ENCODE measurements at regions not wholly inside any gene's neighbourhood (a gene's known extent, or its start where the extent isn't known, plus 50 kb on each side); places are given as distances from the start of the nearest gene placed in this dataset.

- no peak for DNase-seq (ENCODE audit: low spot score)
- H3K4me2 ChIP-seq (ENCODE audit: low read length), result no peak overlapping the region
- H3K4me1 ChIP-seq (ENCODE audit: insufficient read depth, low read length, poor library complexity, severe bottlenecking), result no peaks in the 10 kb centered on the region
- no peaks in the 10 kb centered on the region for H3K9me2 ChIP-seq (ENCODE audit: insufficient read depth, low read length)
- CTCF ChIA-PET (ENCODE audit: unreplicated experiment), result no interaction called here
- no TSS peak for BruUV-seq (replicated peaks)
- H3K36me3 ChIP-seq (ENCODE audit: insufficient read depth, low read length), result no peaks in the 10 kb centered on the region
- H4K20me1 ChIP-seq (ENCODE audit: insufficient read depth, low read length), result no peaks in the 10 kb centered on the region
- POLR2A ChIA-PET, result interaction anchor here (1.6 kb wide), 1 partner anchor 10 kb away, joined by 5 read pairs; no protein-coding TSS in a partner anchor
- no peaks in the 10 kb centered on the region for H3K79me2 ChIP-seq (ENCODE audit: insufficient read depth, low read depth, low read length)
- no peak for TF ChIP-seq EZH2phosphoT487 (IDR thresholded peaks at IDR 0.05; ENCODE audit: borderline replicate concordance, low read depth, low read length)
- TF ChIP-seq, protein P1, sequence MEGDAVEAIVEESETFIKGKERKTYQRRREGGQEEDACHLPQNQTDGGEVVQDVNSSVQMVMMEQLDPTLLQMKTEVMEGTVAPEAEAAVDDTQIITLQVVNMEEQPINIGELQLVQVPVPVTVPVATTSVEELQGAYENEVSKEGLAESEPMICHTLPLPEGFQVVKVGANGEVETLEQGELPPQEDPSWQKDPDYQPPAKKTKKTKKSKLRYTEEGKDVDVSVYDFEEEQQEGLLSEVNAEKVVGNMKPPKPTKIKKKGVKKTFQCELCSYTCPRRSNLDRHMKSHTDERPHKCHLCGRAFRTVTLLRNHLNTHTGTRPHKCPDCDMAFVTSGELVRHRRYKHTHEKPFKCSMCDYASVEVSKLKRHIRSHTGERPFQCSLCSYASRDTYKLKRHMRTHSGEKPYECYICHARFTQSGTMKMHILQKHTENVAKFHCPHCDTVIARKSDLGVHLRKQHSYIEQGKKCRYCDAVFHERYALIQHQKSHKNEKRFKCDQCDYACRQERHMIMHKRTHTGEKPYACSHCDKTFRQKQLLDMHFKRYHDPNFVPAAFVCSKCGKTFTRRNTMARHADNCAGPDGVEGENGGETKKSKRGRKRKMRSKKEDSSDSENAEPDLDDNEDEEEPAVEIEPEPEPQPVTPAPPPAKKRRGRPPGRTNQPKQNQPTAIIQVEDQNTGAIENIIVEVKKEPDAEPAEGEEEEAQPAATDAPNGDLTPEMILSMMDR (conservative IDR thresholded peaks at IDR 0.05; ENCODE audit: low read length), result no peak
- H3K9me3 ChIP-seq (ENCODE audit: low read length), result no peaks in the 10 kb centered on the region
- H3K27ac ChIP-seq (ENCODE audit: low read depth, low read length, poor library complexity, severe bottlenecking), result no peak overlapping the region
- intact Hi-C loops (cut with micrococcal nuclease; ENCODE audit: unreplicated experiment), result no loop called here
- H2AFZ ChIP-seq (ENCODE audit: low read length), result no peak overlapping the region
- H3K4me3 ChIP-seq (ENCODE audit: low read depth, low read length, poor library complexity, severe bottlenecking), result no peak overlapping the region
These were observed 453.9 kb downstream of the NFIB start for GRCh38 chr9:13860019-13860418.

DNA sequence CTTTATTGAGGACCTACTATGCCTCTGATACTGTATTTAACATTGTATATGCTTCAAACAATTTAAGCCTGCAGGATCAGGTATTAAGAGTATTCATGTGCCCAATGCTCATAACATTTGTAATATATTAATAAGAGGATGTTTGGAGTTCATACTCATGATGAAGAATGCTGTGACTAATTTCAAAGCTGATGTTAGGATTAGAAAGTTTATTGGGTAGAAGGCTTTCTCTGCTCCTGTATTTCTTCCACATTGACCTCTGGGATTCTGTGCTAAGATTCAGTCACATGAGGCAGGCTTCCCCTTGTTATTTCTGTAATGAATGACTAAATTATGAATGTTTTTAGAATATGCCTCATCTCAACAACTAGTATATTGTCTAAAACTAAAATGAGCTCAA, 456.4 kb downstream of the NFIB start:
- Histone ChIP-seq H3K9me3 (ENCODE audit: low read length) (no peaks in the 10 kb centered on the region), H3K4me2 (ENCODE audit: low read length) (no peak overlapping the region), H3K79me2 (ENCODE audit: insufficient read depth, low read depth, low read length) (no peaks in the 10 kb centered on the region), H3K4me1 (ENCODE audit: insufficient read depth, low read length, poor library complexity, severe bottlenecking) (no peaks in the 10 kb centered on the region), H2AFZ (ENCODE audit: low read length) (no peak overlapping the region), H3K36me3 (ENCODE audit: insufficient read depth, low read length) (no peaks in the 10 kb centered on the region), H3K9me2 (ENCODE audit: insufficient read depth, low read length) (no peaks in the 10 kb centered on the region), H3K4me3 (ENCODE audit: low read depth, low read length, poor library complexity, severe bottlenecking) (no peak overlapping the region), H4K20me1 (ENCODE audit: insufficient read depth, low read length) (no peaks in the 10 kb centered on the region), H3K27ac (ENCODE audit: low read depth, low read length, poor library complexity, severe bottlenecking) (no peak overlapping the region)
- ChIA-PET CTCF (ENCODE audit: unreplicated experiment) (no interaction called here), POLR2A (interaction anchor here (0.6 kb wide), 2 partner anchors 10 to 343 kb away, joined by 3 read pairs; no protein-coding TSS in a partner anchor)
- no peak for DNase-seq (ENCODE audit: low spot score)
- intact Hi-C loops (cut with micrococcal nuclease; ENCODE audit: unreplicated experiment), result no loop called here
- TF ChIP-seq, protein P1 (conservative IDR thresholded peaks at IDR 0.05; ENCODE audit: low read length), result no peak
- TF ChIP-seq EZH2phosphoT487 (IDR thresholded peaks at IDR 0.05; ENCODE audit: borderline replicate concordance, low read depth, low read length), result no peak
- no TSS peak for BruUV-seq (replicated peaks)

GRCh38 chr9:13847270-13847669, 466.7 kb downstream of the NFIB start:
- ChIA-PET POLR2A (interaction anchor here (0.8 kb wide), 1 partner anchor 18 kb away, joined by 4 read pairs; no protein-coding TSS in a partner anchor), CTCF (ENCODE audit: unreplicated experiment) (no interaction called here)
- Histone ChIP-seq H3K79me2 (ENCODE audit: insufficient read depth, low read depth, low read length) (no peaks in the 10 kb centered on the region), H3K27ac (ENCODE audit: low read depth, low read length, poor library complexity, severe bottlenecking) (no peak overlapping the region), H3K9me3 (ENCODE audit: low read length) (no peaks in the 10 kb centered on the region), H3K9me2 (ENCODE audit: insufficient read depth, low read length) (no peaks in the 10 kb centered on the region), H3K4me3 (ENCODE audit: low read depth, low read length, poor library complexity, severe bottlenecking) (no peak overlapping the region), H2AFZ (ENCODE audit: low read length) (no peak overlapping the region), H3K4me1 (ENCODE audit: insufficient read depth, low read length, poor library complexity, severe bottlenecking) (no peaks in the 10 kb centered on the region), H3K4me2 (ENCODE audit: low read length) (no peak overlapping the region), H4K20me1 (ENCODE audit: insufficient read depth, low read length) (no peaks in the 10 kb centered on the region), H3K36me3 (ENCODE audit: insufficient read depth, low read length) (no peaks in the 10 kb centered on the region)
- BruUV-seq (replicated peaks), result no TSS peak
- TF ChIP-seq, protein P1 (conservative IDR thresholded peaks at IDR 0.05; ENCODE audit: low read length), result no peak
- TF ChIP-seq EZH2phosphoT487 (IDR thresholded peaks at IDR 0.05; ENCODE audit: borderline replicate concordance, low read depth, low read length), result no peak
- no peak for DNase-seq (ENCODE audit: low spot score)
- intact Hi-C loops (cut with micrococcal nuclease; ENCODE audit: unreplicated experiment), result no loop called here

Measured in OCI-LY7 (cell line).